B cell (primary cell): ENCODE measurements at regions not wholly inside any gene's neighbourhood (a gene's known extent, or its start where the extent isn't known, plus 50 kb on each side); places are given as distances from the start of the nearest gene placed in this dataset.

ENCODE experiments used
- EZH2 ChIP-seq: IDR thresholded peaks from 2 replicates; pipeline ENCODE4 v1.6.1; 2012; ENCODE audit warnings: borderline replicate concordance, low read depth, mild to moderate bottlenecking, moderate library complexity, low read length; ENCODE audit not compliant: insufficient read depth, poor library complexity, severe bottlenecking
- TF ChIP-seq, protein P1 (sequence below): fragments of 200-600 bp; IDR thresholded peaks from one replicate; pipeline ENCODE4 v1.8.0; 2022; ENCODE audit warnings: antibody characterized with exemption, mild to moderate bottlenecking

DNA sequence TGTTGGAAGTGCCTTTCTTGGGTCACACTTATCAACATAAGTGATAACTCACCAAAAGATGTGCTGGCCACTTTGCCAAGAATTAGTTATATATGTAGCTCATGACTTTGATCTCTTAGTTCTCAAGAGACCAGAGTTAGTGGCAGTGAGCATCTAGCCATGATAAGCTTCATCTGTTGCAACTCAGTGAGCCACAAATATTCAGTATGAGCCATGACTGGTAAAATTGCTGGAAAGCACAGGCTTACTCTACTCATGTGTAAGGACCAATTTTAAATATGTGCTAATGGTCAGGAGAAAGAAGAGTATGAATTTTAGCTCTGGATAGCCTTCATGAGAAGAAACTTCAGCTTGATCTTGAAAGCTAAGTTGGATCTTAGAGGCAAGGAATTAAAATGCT, 59.4 kb upstream of the TLL1 start:
- TF ChIP-seq, protein P1, sequence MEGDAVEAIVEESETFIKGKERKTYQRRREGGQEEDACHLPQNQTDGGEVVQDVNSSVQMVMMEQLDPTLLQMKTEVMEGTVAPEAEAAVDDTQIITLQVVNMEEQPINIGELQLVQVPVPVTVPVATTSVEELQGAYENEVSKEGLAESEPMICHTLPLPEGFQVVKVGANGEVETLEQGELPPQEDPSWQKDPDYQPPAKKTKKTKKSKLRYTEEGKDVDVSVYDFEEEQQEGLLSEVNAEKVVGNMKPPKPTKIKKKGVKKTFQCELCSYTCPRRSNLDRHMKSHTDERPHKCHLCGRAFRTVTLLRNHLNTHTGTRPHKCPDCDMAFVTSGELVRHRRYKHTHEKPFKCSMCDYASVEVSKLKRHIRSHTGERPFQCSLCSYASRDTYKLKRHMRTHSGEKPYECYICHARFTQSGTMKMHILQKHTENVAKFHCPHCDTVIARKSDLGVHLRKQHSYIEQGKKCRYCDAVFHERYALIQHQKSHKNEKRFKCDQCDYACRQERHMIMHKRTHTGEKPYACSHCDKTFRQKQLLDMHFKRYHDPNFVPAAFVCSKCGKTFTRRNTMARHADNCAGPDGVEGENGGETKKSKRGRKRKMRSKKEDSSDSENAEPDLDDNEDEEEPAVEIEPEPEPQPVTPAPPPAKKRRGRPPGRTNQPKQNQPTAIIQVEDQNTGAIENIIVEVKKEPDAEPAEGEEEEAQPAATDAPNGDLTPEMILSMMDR: no peak
- TF ChIP-seq EZH2: no peak
